RWPE2 (cell line): ENCODE measurements at regions not wholly inside any gene's neighbourhood (a gene's known extent, or its start where the extent isn't known, plus 50 kb on each side); places are given as distances from the start of the nearest gene placed in this dataset.
A peak's percentile ranks its signal among the peaks of the same experiment; 100 is the strongest.

ENCODE experiments used
- ATAC-seq: fragments of 200-7000 bp; cut with Tn5 transposase; 3 replicates; pipeline ENCODE4 v1.9.1; 2021; ENCODE audit warnings: low read depth
- DNase-seq: peaks from one replicate; pipeline ENCODE4 v3.0.0-alpha.2; 2020; ENCODE audit warnings: low spot score
- H3K27ac ChIP-seq: fragments of 450-650 bp; 2 replicates; pipeline ENCODE4 v1.5.1; 2017; ENCODE audit warnings: mild to moderate bottlenecking; ENCODE audit not compliant: poor library complexity, severe bottlenecking
- H3K27me3 ChIP-seq: fragments of 250-450 bp; sonication (Bioruptor Pico); 2 replicates; pipeline ENCODE4 v1.5.1; 2021; ENCODE audit warnings: mild to moderate bottlenecking, moderate library complexity; ENCODE audit not compliant: insufficient read depth, poor library complexity, severe bottlenecking
- H3K36me3 ChIP-seq: fragments of 250-450 bp; sonication (Bioruptor Pico); 2 replicates; pipeline ENCODE4 v1.5.1; 2020; ENCODE audit warnings: low read depth, mild to moderate bottlenecking, moderate library complexity
- H3K4me1 ChIP-seq: fragments of 250-450 bp; sonication (Bioruptor Pico); 2 replicates; pipeline ENCODE4 v1.5.1; 2021; ENCODE audit warnings: mild to moderate bottlenecking, moderate library complexity; ENCODE audit not compliant: insufficient read depth, poor library complexity, severe bottlenecking
- H3K4me3 ChIP-seq: fragments of 250-450 bp; sonication (Bioruptor Pico); 2 replicates; pipeline ENCODE4 v1.5.1; 2021; ENCODE audit warnings: mild to moderate bottlenecking, moderate library complexity; ENCODE audit not compliant: severe bottlenecking
- H3K9me3 ChIP-seq: fragments of 250-450 bp; sonication (Bioruptor Pico); 2 replicates; pipeline ENCODE4 v1.5.1; 2021; ENCODE audit warnings: mild to moderate bottlenecking, moderate library complexity; ENCODE audit not compliant: severe bottlenecking
- CTCF ChIP-seq: fragments of 450-650 bp; IDR thresholded peaks from one replicate; pipeline ENCODE4 v1.5.1; 2017; ENCODE audit warnings: mild to moderate bottlenecking, moderate library complexity; ENCODE audit not compliant: poor library complexity, severe bottlenecking

- no peaks in the 10 kb centered on the region for H3K27me3 ChIP-seq
- TF ChIP-seq CTCF: no peak
- ATAC-seq (peak; percentile 85), DNase-seq (no peak)
- H3K4me1 ChIP-seq: peaks cover 7% of the 10 kb centered on the region
- no peak overlapping the region for H3K27ac ChIP-seq
- no peak overlapping the region for H3K4me3 ChIP-seq
- H3K36me3 ChIP-seq: no peaks in the 10 kb centered on the region
- H3K9me3 ChIP-seq: no peaks in the 10 kb centered on the region
These were observed 59.3 kb upstream of the BRD7 start for GRCh38 chr16:50428116-50428515.

- DNase-seq (no peak), ATAC-seq (no peak)
- Histone ChIP-seq H3K4me1 (peaks cover 7% of the 10 kb centered on the region), H3K9me3 (no peaks in the 10 kb centered on the region), H3K27ac (no peak overlapping the region), H3K27me3 (no peaks in the 10 kb centered on the region), H3K4me3 (no peak overlapping the region), H3K36me3 (no peaks in the 10 kb centered on the region)
- no peak for TF ChIP-seq CTCF
These were observed 58.3 kb upstream of the BRD7 start for GRCh38 chr16:50427107-50427506.

GRCh38 chr16:50425648-50426047 is 56.9 kb upstream of the BRD7 start:
- Histone ChIP-seq H3K27ac (no peak overlapping the region), H3K27me3 (no peaks in the 10 kb centered on the region), H3K4me1 (peaks cover 7% of the 10 kb centered on the region), H3K4me3 (no peak overlapping the region), H3K36me3 (no peaks in the 10 kb centered on the region), H3K9me3 (no peaks in the 10 kb centered on the region)
- DNase-seq (no peak), ATAC-seq (no peak)
- no peak for TF ChIP-seq CTCF

GRCh38 chr16:50425044-50425443 is 56.3 kb upstream of the BRD7 start:
- no peak overlapping the region for H3K27ac ChIP-seq
- peaks cover 7% of the 10 kb centered on the region for H3K4me1 ChIP-seq
- no peak for ATAC-seq
- H3K36me3 ChIP-seq: no peaks in the 10 kb centered on the region
- TF ChIP-seq CTCF: no peak
- H3K27me3 ChIP-seq: no peaks in the 10 kb centered on the region
- H3K9me3 ChIP-seq: no peaks in the 10 kb centered on the region
- no peak overlapping the region for H3K4me3 ChIP-seq
- no peak for DNase-seq

GRCh38 chr16:50422926-50423325 is 54.1 kb upstream of the BRD7 start:
- Histone ChIP-seq H3K4me3 (no peak overlapping the region), H3K4me1 (peaks cover 2% of the 10 kb centered on the region), H3K36me3 (no peaks in the 10 kb centered on the region), H3K9me3 (peaks cover 3% of the 10 kb centered on the region), H3K27me3 (no peaks in the 10 kb centered on the region), H3K27ac (no peak overlapping the region)
- no peak for TF ChIP-seq CTCF
- DNase-seq (no peak), ATAC-seq (no peak)
